Stimulated activated CD4-positive, alpha-beta T cell treated with anti-CD3 and anti-CD28 coated beads, Interleukin-15, amount 100 ng/mL, for 24 hours (primary cell): ENCODE measurements at regions not wholly inside any gene's neighbourhood (a gene's known extent, or its start where the extent isn't known, plus 50 kb on each side); places are given as distances from the start of the nearest gene placed in this dataset.

Experiments
- DNase-seq: peaks from one replicate; pipeline ENCODE4 v3.0.0-alpha.2; 2020

DNA sequence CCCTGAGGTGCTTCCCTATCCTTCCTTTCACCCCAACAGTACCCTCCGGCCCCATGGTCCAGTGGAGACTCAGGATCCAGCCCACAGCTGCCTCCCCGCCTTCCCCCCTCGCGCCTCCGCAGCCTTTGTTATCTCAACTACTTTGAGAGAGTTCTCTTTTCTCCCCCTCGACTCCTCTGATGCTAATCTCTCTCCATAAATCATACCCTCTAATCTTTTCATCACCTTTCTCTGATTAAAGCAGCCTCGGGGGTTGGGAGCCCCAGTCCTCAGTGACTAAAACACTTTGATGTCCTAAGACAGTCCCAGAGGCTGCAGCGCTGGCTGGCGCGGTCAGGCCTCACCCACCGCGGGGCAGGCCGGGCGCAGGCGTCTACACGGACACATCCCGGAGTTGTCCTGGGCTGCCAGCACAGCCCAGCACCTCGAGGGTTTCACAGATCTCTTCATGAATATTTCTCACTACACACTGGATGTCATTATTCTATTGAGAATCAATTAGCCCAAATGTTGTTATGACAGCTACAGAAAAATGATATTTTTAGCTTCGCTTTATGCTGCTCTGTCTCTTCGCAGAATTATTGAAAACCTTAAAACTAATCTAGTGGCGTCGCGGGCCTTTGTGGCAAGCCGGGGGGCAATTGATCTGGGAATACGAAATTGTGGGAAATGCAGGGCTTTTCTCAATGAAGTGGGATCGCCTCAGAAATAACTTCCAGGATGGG is 289.5 kb downstream of the RRAGC start:
- no peak for DNase-seq

DNA sequence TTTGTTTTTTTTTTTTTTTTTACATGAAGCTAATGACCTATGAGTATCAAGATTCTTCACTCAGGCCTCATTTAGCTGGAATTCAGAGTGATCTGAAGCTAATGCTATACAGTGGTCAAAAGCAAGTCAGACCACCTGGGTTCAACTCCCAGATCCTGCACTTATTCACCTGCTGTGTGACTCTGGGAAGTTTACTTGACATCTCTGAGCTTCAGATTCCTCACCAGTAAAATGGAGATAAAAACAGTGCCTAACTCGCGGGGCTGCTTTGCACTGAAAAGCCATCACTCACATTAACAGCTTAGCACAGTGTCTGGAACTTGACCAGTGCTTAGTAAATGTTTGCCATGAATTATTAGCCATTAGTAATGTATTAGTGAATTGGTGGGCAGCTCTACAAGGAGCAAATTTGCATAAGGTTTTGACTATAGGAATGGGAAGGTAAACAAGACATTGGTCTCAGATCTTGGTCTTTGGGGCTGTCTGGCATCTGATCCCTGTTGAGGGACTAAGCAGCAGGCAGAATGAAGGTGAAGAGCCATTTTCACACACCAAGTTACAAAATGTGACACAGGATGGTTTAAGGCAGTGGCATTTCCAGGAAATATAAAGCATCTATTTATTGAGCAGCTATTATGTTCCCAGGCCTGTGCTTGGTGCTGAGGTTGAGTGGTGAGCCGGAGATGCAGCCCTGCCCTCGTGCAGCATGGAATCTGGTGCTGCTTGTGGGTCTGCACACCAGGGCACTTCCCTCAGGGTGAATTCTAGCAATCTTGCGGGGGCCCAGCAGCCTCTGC is 291.3 kb downstream of the RRAGC start:
- no peak for DNase-seq

DNA sequence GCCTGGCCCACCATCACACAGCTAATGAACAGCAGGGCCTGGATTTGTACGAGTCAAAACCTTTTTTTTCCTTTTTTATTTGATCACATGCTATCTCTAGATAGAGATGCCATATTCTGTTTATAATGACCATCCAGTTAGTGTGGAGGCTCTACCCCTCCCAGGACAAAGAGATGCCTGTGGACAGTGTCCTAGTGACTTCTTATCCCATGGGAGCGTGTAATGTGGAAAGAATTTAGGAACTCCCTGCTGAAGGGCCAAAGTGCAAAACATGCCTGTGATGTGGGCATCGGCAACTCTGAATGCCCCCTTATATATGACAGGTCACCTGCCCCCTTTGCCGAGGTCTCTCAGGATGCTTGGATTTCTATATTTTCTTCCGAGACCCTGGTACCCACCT is 292.2 kb downstream of the RRAGC start:
- no peak for DNase-seq

DNA sequence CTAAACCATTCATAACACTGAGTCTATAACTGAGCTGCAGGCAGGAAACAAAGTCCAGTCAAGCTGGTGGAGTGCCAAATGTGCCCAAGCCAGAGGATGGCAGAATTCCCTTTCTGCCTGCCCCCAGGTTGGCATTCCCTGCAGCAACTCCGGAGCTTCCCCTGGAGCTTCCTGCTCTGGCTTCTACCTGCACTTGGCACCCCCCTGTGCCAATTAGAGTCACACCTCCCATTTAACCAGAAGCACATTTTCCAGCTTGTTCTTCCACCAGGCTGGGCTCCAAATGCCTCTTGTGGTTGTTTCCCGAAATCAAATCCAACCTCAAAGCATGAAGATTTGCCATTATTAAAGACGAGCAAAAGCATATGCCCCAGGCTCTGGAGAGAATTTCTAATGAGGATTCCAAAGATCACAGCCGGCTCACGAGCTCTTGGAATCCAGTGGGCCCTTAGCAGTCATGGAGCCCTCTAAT is 294.5 kb downstream of the RRAGC start:
- no peak for DNase-seq

DNA sequence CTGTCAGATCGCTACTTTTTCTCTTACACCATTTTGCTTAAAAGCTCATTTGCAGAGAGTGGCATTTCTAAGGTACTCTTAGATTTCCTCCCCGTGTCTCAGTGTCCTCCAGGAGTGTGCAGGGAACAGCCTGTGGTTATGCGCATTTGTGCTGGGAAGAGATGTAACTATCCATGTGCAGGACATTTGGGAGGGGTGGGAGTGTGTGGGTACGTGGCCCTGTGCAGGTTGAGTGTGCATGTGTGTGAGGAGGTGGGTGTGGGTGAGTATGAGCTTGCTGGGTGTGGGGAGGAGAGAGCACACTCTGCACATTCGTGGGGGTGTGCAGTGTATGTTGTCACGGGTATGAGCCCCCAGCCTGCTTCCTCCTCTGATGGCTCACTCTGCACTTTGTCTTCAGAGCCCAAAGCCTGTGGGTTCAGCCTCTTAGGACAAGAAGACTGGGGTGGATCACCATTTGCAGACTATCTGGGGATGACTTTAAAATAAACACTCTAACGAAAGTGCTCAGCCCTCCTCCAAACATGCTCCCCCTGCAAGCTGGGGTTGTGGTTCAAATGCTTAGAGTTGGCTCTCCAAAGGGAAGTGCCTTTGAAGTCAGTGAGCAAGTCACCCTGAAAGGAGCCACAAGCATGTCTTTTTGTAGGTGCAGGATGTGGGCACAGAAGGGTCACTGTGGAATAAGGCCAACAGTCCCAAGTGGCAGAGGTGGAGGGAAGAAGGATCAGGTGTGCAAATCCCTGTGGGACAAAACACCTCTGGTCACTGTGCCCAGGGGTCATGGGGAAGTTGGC is 295.4 kb downstream of the RRAGC start:
- DNase-seq, result no peak

DNA sequence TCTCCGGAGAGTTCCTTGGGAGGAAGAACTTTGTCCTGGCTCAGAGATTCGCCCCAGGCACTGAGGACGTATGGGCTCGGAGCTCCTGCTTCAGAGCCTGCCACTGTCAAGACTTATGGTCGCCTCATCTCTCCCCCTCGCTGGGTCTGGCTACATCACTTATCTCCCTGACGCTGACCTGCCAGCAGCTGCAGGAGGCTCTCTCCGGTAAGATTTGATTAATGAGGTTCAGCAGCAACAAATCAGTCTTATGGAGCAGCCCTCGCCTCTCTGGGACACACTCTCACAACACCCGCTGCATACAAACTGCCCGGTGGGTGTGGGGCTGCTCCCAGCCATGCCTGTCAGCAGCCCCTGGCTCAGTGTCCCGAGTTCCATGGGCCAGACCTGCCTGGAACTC is 297.8 kb downstream of the RRAGC start:
- no peak for DNase-seq

DNA sequence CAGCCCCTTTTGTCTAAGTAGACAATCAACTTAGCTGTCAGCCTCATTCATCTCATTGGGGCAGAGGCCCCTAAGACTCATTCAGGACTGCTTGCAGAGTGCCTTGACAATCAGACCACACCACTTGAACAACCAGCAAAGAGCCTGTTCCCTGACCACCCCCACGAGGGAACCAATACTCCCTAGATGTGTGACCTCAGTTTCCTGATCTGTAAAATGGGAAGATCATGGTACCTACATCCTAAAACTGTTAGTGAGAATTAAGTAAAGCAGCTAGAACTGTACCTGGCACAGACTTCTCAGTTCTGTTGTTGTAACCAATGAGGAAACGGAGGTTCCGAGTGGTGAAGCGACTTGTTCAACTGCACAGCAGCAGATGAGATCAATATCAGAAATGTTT is 298.5 kb downstream of the RRAGC start:
- DNase-seq, result no peak

DNA sequence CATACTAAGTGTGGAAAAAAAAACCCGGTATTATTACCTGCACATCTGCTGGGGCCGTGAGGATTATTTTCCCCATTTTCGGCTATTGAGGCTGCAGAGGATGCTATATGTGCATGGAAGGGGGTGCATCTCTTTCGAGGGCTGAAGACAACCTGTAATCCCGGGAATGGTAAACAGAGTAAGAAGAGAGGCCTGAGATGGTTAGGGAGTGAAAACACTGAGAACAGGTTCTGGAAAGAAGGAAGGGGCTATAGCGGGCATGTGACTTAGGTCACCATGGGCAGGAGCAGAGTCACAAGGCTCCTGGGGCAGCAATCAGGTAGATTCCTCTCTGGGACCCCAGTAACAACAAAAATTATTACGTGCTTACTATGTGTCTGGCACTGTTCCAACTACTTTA is 299.1 kb downstream of the RRAGC start:
- no peak for DNase-seq

DNA sequence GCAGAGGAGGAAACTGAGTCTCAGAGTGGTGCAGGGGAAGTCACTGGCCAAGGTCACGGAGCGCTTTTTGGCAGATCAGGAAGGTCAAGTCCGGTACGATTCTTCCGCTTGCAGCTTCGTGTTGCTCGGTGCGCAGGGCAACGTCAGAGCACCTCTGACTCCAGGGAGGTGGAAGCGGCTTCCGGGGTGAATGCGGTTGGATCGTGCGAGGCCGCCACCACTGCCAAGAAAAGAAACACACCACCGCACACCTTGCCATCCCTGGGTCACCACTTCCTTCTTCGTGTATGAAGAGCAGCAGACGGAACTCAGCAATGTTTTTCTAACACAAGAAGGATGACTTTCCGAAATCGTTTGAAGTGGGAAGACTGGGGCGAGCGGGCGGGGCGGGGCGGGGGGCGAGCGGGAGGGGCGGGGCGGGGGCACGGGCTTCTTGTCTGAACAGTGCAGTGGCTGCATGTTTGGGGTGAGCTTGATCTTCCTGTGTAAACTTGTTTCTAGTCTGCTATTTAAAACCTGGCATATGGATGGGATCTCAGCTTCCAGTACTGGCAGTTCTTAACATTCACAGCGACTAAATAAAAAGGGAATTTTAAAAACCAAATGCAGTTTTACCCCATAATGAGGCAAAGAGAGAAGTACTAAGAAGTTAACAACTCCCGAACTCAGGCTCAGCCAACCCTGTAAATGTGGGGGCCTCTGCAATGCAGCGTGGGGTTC is 300.0 kb downstream of the RRAGC start:
- DNase-seq, result peak; percentile 88

DNA sequence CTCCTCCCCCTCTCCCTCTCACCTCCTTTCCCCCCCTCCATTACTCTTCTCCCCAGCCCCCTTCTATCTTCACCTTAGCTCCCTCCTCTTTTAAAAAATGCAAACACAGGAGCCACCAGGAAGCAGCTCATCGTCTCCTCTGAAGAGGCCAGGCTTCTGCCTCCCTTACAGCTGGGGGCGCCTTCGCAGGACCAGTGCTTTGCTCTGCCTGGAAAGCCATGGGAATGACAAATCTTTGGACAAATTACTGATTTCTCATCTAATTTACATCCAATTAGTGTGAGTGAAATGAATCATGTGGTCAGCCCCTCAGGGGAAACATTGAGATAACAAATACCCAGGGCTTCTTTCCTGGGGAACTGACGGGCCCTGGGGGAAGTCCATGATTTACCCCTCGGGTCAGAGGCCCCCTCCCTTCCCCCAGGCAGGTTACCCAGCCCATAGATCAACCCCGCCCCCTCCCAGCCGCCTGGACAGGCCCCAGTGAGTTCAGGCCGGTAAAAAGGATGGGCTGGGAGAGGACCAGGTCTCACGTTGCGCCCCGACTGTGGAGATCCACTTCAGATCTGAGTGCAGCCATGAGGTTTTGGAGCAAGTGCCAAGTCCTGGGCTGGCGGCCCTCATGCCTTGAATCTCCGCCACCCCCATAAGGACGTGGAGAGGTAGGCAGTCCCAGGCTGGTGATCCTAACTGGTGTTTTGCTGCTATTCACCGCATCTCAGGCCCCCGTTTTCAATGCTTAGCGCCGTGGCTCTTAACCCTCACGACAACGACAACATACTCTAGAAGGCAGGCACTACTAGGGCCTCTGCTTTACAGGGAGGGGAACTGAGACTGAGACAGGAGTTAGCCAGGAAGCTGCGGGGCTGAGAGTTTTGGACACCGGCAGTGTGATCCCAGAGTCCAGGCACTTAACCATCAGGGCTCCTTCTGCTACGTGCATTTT is 300.8 kb downstream of the RRAGC start:
- DNase-seq, result peak; percentile 27

DNA sequence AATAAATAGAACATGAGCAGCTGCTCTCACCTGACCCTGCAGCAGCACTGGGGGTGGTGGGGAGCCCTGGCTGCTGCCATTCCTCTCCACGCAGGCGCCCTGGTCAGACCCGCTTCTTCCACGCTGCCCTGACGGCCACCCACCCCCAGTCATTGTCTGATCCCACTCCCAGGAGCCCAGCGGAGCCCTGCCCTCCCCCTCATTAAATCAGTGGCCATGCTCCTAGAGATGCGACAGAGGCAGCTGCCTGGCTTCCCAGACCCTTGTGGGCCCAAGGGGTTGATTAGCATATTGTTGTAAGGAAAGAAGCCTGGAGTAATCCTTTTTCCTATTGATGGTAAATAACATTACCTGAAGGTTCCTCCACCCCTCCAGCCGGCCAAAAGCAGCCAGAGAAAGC is 301.5 kb downstream of the RRAGC start:
- DNase-seq, result no peak

DNA sequence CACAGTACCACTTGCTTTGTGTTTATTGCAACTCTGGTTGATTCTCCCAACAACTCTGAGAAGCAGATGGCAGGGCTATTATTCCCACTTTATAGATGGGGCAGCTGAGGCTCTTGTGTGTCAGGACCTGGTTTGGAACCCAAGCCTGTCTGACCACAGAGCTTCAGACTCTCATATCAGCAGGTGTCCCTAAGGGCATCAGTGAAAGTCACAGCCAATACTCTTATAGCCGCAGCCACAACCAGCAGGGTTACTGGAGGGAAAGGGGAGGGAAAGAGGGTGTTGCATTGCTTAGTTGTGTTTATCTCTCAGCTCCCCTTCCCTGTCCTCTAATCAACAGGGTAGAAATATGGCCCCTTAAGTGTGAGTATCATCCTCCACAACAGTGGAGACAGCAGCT is 304.0 kb downstream of the RRAGC start:
- no peak for DNase-seq

DNA sequence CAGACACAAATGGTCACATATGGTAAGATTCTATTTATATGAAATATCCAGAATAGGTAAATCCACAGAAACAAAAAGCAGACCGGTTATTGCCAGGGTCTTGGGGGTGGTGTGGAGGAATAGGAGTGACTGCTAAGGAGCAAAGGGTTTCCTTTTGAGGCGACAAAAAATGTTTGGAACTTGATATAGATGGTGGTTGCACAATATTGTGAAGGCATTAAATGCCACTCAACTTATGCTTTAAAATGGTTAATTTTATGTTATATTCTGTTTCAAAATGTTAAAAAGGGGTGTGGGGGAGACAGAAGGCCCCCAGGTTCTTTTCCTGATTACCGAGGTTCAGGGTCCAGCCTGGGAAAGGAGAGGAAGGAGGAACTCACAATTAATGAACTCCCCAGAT is 304.4 kb downstream of the RRAGC start:
- DNase-seq, result no peak

DNA sequence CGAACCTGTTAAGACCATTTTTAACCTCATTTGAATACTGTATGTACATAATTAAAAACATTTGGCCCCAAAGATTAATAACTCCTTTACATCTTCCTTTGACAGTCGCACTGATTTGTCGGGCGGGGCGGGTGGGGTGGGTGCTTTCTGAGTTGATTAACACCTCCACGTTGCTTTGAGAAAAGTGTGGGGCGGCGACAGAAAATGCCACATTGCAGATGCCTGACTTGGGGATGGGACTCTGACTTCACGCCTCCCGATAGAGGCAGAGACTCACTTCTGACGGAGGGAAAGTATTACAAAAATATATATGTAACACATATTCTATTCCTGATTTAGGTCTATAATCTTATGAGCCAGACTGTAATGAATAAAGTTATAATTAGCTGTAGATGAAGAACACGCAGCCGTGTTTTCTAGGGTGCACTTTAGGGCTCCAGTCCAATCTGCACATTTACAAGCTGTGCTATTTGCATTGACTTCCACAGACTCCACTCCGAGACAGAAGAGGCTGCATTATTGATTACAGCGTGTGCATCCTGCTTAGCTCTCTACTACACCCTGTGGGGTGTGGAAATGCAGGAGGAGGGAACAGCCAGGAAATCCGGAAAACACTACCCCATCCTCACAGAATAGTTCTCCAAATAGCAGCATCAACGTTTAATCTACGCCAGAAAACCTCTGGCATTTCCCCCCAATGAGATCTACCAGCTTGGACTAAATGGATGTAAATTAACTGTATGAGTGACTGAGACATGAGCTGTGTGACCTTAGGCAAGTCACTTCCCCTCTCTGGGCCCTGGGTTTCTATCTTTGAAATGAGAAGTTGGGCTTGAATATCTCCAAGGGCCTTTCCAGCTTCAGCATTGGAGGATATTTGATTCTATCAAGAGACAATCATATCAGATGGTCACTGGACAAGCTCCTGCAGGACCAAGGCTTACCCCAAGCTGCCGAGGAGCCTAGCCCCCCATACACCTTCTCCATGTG is 308.0 kb downstream of the RRAGC start:
- no peak for DNase-seq

DNA sequence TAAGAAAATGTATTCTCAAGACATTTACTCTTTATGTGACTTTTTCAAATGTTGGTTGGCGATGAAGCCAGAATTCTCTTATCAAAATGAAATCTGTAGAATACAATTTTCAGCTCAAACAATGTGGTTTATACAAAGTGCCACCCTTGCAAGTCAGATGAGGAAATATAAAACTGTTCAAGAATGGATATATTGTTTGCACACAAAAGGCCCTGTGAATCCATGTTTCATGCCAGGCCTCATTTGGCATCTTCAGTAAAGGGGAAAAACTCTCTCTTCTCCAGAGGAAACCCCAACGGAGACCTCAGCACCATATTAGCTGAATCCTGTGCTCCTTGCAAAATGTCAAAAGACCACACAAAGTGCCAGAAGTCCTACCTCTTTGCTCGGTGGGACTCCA is 310.4 kb downstream of the RRAGC start:
- DNase-seq, result no peak

DNA sequence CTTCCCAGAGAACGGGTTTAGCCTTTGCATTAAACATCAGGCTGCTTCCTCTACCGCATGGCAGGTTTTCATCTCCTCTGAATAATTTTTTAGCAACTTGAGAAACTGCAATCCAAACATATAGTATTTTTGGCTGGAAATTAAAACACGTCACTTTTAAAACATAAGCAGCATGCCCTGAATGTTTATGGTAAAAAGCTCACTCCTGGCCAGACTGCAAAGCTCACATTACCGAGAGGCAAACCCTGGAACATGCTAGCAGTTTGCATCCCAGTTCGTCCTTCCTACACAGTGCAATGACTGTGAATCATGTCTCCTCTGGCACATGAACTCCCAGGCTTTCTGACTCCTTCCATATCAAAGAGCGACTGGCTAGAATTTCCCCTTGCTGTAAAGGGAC is 312.3 kb downstream of the RRAGC start:
- DNase-seq, result no peak

DNA sequence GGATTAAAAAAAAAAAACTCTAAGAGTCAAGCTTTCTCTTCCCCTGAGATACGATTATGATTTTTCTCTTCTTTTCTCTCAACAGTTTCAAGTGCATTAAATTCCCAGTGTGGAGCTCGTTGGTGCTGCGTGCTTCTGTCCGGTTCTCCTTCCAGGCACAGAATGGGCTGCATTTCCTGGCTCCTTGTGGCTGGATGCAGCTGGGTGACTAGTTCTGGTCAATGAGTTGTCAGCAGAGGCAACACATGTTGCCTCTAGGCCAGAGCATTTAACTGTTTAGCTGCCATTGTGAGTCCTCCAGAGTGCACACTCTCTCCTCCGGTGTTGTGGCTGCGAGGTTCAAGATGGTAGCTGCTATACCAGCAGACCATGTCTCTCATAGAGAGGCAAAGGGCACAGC is 312.9 kb downstream of the RRAGC start:
- DNase-seq, result no peak

DNA sequence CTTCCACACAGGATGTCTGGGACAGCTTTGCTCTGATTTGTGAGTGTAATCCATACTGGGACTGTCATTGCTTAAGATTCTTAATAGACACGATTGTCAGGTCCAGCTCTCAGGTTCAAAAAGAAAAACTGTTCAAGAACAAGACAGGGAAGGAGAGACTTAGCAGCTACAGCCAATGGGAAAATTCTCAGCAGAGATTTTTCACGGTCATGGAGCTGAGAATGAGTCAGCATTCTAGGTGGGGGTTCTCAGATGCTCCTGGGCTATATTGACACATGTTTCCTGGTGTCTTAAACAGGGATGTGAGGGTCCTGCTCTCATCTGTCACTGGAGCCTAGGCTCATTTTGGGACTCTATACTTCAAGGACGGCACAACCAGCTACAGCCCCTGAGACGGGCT is 318.3 kb downstream of the RRAGC start:
- no peak for DNase-seq

DNA sequence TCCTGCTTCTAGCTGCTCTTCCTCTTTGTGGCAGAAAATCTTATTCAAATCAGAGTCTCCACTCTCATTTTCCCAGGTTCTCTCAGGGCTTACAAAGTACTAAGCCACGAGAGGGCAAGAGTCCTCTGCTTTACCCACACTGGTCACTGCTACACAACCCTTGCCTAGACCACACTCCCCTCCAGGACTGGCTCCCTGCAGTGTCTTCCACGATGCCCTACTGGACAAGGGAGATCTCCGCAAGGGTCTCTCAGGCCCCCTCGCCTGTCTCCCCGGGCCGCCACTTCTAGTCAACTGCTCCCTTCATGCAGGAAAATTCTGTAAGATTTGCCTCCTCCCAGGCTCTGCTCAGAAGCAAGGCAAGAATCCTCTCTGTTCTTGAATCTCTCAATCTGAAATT is 319.6 kb downstream of the RRAGC start:
- no peak for DNase-seq

DNA sequence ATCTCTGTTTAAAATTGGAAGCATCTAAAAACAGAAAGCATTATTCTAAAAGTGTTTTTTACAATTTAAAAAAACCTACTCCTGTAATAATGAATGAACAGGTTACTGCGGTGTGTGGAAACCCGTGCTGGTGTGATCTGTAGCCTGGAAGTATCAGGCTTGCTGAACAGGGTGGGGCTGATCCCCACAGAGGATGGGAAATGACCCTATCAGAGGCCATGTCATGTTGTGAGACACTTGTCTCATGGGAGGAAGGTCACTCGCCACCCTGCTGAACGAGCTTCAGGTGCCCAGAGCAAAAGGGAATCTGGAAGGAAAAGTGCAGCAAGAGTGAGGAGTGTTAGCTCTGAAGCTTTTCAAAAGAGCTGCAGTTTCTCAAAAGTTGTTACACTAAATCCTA is 320.7 kb downstream of the RRAGC start:
- no peak for DNase-seq

DNA sequence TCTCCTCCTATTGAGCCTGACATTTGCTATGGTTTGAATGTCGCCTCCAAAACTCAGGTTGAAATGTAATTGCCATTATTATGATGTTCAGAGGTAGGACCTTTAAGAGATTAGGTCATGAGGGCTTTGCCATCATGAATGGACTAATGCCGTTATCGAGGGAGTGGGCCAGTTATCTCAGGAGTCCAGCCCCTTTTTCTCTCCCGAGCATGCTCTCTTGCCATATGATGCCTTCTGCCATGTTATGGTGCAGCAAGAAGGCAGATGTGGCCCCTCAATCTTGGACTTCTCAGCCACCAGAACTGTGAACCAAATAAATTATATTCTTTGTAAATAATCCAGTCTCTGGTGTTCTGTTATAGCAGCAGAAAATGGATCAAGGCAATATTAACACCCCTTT is 323.5 kb downstream of the RRAGC start:
- no peak for DNase-seq
